ENCODE measurements at regions not wholly inside any gene's neighbourhood (a gene's known extent, or its start where the extent isn't known, plus 50 kb on each side); places are given as distances from the start of the nearest gene placed in this dataset.

- no peak for DNase-seq
Measured at GRCh38 chr5:143664623-143665022, 147.3 kb upstream of the HMHB1 start.

GRCh38 chr5:143663872-143664271, 148.1 kb upstream of the HMHB1 start:
- no peak for DNase-seq

GRCh38 chr5:143662020-143662419, 149.9 kb upstream of the HMHB1 start:
- no peak for DNase-seq

- no peak for DNase-seq
Measured at GRCh38 chr5:143660625-143661024, 151.3 kb upstream of the HMHB1 start.

- DNase-seq, result no peak
Measured at GRCh38 chr5:143659599-143660238, 152.2 kb upstream of the HMHB1 start.

- DNase-seq, result no peak
Measured at GRCh38 chr5:143658956-143659355, 153.0 kb upstream of the HMHB1 start.

GRCh38 chr5:143657647-143658285, 154.2 kb upstream of the HMHB1 start:
- DNase-seq, result peak; percentile 84

GRCh38 chr5:143653766-143654282, 158.1 kb upstream of the HMHB1 start:
- DNase-seq, result no peak

GRCh38 chr5:143653256-143653655, 158.7 kb upstream of the HMHB1 start:
- DNase-seq, result no peak

- no peak for DNase-seq
Measured at GRCh38 chr5:143652108-143652700, 159.8 kb upstream of the HMHB1 start.

- peak; percentile 78 for DNase-seq
Measured at GRCh38 chr5:143649937-143650621, 161.9 kb upstream of the HMHB1 start.

GRCh38 chr5:143648696-143649095, 163.3 kb upstream of the HMHB1 start:
- no peak for DNase-seq

GRCh38 chr5:143646961-143647360, 165.0 kb upstream of the HMHB1 start:
- DNase-seq, result no peak

- no peak for DNase-seq
Measured at GRCh38 chr5:143645356-143645755, 166.6 kb upstream of the HMHB1 start.

- no peak for DNase-seq
Measured at GRCh38 chr5:143644727-143645126, 167.2 kb upstream of the HMHB1 start.

- DNase-seq, result no peak
Measured at GRCh38 chr5:143642791-143643190, 169.2 kb upstream of the HMHB1 start.

GRCh38 chr5:143641549-143642355, 170.2 kb upstream of the HMHB1 start:
- DNase-seq, result no peak

- no peak for DNase-seq
Measured at GRCh38 chr5:143638654-143639053, 173.3 kb upstream of the HMHB1 start.

GRCh38 chr5:143636931-143637528, 174.9 kb upstream of the HMHB1 start:
- DNase-seq, result peak; percentile 37

- no peak for DNase-seq
Measured at GRCh38 chr5:143635888-143636287, 176.1 kb upstream of the HMHB1 start.

- DNase-seq, result no peak
Measured at GRCh38 chr5:143635146-143635752, 176.7 kb upstream of the HMHB1 start.

Measured in tongue (tissue), 1 donor.